Dermis blood vessel endothelial cell (primary cell): ENCODE measurements at regions not wholly inside any gene's neighbourhood (a gene's known extent, or its start where the extent isn't known, plus 50 kb on each side); places are given as distances from the start of the nearest gene placed in this dataset.
A peak's percentile ranks its signal among the peaks of the same experiment; 100 is the strongest.
"Not testable (repeated sequence)": the region's sequence is repeated elsewhere in the genome, so short reads cannot be mapped to it uniquely, and the experiment has no call there.

Experiments
- DNase-seq: peaks from one replicate; pipeline ENCODE4 v3.0.0; 2010

DNA sequence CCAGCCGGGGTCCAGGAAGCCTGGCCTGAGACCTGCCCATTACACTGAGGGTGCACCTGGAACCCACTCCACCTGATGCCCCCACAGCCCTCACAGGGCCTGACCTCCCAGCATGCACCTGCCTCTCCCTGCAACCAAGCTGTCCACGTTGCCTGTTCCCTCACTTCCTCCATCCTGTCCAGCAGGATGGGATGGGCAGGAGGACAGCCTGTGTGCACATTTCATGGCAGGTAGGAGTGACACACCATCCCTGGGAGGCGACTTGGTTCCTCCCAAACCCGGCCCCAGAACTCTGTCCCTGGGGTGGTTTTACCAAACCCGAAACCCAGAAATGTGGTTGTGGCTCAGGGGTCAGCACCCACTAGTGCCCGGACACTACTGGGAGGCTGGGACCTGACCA is 203.8 kb upstream of the ZNF519 start:
- DNase-seq, result not testable (repeated sequence)

DNA sequence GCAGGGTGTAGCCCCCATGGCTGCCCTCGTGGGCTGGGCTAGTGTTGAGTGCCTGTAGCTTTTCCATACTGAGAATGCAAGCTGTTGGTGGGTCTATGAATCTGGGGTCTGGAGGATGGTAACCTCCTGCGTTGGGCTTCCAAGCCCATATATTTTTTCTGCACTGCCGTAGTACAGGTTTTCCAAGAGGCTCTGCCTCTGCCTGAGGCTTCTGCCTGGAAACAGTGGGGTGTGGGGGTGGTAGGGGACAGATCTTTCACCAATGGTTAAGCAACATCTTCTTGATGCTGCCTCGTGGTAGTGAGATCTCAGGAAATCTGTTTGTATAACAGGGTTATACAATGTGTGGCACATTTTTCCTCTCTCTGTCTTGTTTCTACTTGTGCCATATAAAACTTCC is 189.0 kb upstream of the ZNF519 start:
- DNase-seq, result not testable (repeated sequence)

DNA sequence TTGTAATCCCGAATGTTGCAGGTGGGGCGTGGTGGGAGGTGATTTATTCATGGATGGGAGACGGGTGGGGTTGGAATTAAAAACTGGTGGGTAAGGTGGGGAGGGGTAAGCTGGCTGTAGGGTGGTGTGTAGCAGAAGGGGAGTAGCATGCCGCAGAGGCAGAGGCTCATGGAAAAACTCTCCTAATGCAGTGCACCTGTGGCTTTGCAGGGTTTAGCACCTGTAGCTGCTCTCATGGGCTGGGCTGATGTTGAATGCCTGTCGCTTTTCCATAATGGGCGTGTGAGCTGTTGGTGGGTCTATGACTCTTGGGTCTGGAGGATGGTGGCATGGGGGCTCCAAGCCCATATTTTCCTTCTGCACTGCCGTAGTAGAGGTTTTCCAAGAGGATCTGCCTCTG is 169.0 kb upstream of the ZNF519 start:
- not testable (repeated sequence) for DNase-seq

DNA sequence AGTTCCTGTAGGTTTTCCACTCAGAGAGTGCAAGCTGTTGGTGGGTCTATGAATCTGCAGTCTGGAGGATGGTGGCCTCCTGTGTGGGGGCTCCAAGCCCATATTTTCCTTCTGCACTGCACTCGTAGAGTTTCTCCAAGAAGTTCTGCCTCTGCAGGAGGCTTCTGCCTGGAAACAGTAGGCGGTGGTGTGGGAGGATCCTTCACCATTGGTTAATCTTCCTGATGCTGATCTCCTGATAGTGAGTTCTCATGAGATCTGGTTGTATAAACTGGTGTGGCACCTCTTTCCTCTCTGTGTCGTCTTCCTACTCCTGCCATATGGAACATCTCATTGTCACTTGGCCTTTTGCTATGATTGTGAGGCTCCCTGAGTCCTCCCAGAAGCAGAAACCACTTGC is 162.8 kb upstream of the ZNF519 start:
- DNase-seq, result not testable (repeated sequence)

DNA sequence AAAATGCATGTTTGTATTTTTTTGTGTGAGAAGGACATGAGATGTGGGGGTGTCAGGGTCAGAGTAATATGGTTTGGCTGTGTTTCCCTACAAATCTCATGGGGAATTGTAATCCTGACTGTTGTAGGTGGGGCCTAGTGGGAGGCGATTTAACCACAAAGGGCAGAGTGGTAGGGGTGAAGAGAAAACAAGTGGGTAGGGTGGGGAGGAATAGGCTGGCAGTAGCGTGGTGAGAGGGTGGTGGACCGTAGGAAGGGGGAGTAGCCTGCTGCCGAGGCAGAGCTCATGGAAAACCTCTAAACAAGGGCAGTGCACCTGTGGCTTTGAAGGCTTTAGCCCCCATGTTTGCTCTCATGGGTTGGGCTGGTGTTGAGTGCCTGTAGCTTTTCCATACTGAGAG is 152.8 kb upstream of the ZNF519 start:
- DNase-seq, result no peak

DNA sequence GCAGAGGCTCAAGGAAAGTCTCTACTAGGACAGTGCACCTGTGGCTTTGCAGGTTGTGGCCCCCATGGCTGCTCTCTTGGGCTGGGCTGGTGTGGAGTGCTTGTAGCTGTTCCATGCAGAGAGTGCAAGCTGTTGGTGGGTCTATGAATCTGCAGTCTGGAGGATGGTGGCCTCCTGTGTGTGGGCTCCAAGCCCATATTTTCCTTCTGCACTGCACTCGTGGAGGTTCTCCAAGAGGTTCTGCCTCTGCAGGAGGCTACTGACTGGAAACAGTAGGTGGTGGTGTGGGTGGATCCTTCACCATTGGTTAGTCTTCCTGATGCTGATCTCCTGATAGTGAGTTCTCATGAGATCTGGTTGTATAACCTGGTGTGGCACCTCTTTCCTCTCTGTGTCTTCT is 143.2 kb upstream of the ZNF519 start:
- not testable (repeated sequence) for DNase-seq

DNA sequence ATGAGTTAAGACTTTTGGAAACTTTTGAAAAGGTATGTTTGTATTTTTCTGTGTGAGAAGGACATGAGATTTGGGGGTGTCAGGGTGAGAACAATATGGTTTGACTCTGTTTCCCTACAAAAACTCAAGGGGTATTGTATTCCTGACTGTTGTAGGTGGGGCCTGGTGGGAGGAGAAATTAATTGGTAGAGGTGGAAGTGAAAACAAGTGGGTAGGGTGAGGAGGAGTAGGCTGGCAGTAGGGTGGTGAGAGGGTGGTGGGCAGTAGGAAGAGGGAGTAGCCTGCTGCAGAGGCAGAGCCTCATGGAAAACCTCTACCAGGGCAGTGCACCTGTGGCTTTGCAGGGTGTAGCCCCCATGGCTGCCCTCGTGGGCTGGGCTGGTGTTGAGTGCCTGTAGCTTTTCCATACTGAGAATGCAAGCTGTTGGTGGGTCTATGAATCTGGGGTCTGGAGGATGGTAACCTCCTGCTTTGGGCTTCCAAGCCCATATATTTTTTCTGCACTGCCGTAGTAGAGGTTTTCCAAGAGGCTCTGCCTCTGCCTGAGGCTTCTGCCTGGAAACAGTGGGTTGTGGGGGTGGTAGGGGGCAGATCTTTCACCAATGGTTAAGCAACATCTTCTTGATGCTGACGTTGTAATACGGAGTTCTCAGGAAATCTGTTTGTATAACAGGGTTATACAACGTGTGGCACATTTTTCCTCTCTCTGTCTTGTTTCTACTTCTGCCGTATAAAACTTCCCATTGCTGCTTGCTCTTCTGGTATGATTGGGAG is 133.6 kb upstream of the ZNF519 start:
- not testable (repeated sequence) for DNase-seq

DNA sequence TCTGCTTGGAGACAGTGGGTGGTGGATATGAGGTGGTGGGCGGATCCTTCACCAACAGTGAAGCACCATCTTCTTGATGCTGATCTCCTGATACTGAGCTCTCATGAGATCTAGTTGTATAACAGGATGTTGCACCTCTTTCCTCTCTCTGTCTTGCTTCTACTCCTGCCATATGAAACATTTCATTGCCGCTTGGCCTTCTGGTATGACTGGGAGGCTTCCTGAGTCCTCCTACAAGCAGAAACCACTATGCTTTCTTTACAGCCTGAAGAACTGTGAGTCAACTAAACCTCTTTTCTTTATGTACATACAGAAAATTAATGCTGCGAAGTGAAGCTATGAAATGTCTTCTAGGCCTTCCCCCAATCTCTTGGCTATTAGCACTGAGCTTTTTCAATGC is 130.6 kb upstream of the ZNF519 start:
- DNase-seq, result not testable (repeated sequence)

DNA sequence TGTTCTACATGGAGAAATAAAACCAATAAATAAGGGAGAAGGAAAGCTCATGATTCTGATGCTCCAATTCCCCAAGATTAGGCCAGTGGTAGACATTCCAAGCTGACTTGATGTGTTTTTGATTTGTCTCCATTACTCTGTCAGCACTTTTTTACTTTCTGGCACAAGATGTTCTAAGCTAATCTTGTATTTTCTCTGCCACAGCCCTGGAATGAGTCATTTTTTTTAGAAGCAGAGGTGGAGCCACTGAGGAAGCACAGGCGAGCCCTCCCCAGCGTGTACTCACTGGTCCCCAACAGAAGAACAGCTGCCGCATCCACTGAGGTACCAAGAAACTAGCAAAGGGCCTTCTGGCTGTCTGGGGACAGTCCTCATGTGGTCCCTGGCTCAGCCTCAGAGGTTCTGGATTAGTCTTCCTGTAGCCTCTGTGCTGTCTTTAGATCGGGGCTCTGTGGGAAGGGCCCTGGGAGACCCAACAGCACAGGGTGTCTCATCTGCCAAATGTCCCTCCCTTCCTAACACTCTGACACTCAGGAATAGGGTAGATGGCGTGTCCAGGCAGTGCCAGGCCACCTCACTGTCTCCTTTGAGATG is 117.9 kb upstream of the ZNF519 start:
- DNase-seq, result not testable (repeated sequence)

DNA sequence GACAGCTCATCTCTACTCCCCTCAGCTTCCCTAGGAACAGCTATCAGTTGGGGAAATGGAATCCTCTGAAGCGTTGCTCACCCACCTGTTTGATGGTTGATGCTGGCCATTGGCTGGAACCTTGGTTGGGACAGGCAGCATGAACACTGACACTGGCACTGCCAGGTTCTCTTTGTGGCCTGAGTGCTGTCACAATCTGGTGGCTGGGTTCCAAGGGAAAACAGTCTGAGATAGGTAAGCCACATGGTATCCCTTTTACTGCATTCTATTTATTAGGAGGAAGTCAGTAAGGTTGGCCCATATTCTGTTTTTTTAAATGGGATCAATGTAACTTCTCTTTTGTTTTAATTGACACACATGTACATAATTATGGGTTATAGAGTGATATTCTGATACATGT is 107.0 kb upstream of the ZNF519 start:
- not testable (repeated sequence) for DNase-seq

DNA sequence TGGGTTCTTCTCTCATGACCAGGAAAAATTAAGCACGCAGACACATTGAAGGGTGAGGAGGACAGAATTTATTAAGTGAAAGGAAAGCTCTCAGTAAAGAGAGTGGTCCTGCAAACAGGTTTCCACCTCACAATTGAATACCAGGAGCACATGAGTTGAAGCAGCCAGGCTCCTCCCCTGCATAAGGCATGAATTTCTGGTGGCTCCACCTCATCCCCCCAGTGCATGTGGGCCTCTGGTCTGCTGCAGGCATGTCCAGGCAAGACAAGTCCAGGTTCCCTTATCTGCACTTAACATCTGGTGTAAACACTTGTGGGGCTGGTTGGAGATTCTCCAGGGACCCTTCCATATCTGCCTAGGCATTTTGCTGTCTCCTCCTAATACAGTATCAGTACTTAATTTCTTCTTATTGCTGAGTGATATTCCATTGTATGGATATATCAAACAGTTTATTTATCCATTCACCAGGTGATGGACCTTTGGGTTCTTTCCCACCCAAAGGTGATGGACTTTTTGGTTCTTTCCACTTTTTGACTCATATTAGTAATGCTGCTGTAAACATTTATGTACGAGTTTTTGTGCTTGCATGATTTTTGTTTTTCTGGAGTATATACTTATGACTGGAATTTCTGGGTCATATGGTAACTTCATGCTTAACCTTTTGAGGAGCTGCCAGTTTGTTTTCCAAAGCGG is 104.3 kb upstream of the ZNF519 start:
- DNase-seq, result not testable (repeated sequence)

DNA sequence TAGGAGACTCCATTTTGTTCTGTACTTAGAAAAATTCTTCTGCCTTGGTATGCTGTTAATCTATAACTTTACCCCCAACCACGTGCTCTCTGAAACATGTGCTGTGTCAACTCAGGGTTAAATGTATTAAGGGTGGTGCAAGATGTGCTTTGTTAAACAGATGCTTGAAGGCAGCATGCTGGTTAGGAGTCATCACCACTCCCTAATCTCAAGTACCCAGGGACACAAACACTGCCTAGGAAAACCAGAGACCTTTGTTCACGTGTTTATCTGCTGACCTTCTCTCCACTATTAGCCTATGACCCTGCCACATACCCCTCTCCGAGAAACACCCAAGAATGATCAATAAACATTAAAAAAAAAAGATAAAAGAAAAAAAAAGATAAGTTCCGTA is 93.0 kb upstream of the ZNF519 start:
- not testable (repeated sequence) for DNase-seq

DNA sequence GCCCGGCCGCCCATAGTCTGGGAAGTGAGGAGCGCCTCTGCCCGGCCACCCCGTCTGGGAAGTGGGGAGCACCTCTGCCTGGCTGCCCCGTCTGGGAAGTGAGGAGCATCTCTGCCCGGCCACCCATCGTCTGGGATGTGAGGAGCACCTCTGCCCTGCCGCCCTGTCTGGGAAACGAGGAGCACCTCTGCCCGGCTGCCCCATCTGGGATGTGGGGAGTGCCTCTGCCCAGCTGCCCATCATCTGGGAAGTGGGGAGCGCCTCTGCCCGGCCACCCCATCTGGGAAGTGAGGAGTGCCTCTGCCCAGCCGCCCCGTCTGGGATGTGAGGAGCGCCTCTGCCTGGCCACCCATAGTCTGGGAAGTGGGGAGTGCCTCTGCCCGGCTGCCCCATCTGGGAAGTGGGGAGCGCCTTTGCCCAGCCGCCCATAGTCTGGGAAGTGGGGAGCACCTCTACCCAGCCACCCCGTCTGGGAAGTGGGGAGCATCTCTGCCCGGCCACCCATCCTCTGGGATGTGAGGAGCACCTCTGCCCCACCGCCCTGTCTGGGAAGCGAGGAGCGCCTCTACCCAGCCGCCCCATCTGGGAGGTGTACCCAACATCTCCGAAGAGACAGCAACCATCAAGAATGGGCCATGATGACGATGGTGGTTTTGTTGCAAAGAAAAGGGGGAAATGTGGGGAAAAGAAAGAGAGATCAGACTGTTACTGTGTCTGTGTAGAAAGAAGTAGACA is 92.5 kb upstream of the ZNF519 start:
- DNase-seq, result not testable (repeated sequence)

DNA sequence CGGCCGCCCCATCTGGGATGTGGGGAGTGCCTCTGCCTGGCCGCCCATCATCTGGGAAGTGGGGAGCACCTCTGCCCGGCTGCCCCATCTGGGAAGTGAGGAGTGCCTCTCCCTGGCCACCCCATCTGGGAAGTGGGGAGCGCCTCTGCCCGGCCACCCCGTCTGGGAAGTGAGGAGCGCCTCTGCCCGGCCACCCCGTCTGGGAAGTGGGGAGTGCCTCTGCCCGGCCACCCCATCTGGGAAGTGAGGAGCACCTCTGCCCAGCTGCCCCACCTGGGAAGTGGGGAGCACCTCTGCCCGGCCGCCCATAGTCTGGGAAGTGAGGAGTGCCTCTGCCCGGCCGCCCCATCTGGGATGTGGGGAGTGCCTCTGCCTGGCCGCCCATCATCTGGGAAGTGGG is 91.7 kb upstream of the ZNF519 start:
- DNase-seq, result not testable (repeated sequence)

DNA sequence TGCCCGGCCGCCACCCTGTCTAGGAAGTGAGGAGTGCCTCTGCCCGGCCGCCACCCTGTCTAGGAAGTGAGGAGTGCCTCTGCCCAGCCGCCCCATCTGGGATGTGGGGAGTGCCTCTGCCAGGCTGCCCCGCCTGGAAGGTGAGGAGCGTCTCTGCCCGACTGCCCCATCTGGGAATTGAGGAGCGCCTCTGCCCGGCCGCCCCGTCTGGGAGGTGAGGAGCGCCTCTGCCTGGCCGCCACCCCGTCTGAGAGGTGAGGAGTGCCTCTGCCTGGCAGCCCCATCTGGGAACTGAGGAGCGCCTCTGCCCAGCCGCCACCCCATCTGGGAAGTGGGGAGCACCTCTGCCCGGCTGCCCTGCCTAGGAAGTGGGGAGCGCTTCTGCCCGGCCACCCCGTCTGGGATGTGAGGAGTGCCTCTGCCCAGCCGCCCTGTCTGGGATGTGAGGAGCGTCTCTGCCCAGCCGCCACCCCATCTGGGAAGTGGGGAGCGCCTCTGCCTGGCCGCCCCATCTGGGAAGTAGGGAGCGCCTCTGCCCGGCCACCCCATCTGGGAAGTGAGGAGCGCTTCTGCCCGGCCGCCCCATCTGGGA is 91.1 kb upstream of the ZNF519 start:
- DNase-seq, result not testable (repeated sequence)

DNA sequence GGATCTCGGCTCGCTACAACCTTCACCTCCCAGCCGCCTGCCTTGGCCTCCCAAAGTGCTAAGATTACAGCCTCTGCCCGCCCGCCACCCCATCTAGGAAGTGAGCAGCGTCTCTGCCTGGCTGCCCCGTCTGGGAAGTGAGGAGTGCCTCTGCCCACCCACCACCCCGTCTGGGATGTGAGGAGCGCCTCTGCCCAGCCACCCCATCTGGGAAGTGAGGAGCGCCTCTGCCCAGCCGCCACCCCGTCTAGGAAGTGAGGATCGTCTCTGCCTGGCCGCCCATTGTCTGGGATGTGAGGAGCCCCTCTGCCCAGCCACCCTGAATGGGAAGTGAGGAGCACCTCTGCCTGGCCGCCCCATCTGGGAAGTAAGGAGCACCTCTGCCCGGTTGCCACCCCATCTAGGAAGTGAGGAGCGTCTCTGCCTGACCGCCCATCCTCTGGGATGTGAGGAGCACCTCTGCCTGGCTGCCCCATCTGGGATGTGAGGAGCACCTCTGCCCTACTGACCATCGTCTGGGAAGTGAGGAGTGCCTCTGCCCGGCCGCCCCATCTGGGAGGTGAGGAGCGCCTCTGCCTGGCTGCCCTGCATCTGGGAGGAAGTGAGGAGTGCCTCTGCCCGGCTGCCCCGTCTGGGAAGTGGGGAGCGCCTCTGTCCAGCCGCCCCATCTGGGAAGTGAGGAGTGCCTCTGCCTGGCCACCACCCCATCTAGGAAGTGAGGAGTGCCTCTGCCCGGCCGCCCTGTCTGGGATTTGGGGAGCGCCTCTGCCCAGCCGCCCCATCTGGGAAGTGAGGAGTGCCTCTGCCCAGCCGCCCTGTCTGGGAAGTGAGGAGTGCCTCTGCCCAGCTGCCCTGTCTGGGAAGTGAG is 90.4 kb upstream of the ZNF519 start:
- not testable (repeated sequence) for DNase-seq

DNA sequence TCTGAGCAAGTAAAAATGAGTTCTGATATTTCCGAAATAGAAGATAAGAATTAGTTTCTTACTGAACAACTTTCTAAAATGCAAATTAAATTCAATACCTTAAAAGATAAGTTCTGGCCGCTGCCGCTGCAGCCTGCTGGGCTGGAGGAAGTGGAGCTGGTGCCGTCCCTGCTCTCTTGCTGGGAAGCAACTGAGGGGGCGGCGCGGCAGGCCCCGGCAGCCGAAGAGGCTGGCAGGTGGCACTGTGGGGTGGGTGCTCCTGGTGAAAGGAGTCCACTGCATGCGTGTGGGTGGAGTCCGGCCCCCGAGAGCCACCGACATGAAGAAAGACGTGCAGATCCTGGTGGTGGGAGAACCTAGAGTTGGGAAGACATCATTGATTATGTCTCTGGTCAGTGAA is 89.5 kb upstream of the ZNF519 start:
- no peak for DNase-seq

DNA sequence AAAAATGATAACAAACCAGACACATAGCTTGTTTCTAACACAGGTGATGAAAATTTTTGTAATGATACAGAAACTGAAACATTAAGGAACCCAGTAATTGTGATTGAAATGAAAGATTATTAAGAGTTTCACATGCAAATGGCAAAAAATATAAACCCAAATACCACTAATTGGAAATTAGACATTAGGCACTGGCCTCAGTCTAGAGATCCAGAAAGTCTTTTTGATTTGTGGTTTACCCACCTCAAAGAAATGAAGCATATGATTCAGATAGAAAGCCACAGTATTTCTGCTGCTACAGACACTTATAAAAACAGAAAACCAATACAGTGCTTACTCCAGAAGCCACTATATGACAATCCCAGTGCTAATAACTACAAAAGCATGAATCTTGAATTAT is 83.7 kb upstream of the ZNF519 start:
- not testable (repeated sequence) for DNase-seq

DNA sequence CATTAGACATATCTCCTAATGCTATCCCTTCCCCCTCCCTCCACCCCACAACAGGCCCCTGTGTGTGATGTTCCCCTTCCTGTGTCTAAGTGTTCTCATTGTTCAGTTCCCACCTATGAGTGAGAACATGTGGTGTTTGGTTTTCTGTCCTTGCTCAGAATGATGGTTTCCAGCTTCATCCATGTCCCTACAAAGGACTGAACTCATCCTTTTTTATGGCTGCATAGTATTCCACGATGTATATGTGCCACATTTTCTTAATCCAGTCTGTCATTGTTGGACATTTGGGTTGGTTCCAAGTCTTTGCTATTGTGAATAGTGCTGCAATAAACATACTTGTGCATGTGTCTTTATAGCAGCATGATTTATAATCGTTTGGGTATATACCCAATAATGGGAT is 71.2 kb upstream of the ZNF519 start:
- not testable (repeated sequence) for DNase-seq

DNA sequence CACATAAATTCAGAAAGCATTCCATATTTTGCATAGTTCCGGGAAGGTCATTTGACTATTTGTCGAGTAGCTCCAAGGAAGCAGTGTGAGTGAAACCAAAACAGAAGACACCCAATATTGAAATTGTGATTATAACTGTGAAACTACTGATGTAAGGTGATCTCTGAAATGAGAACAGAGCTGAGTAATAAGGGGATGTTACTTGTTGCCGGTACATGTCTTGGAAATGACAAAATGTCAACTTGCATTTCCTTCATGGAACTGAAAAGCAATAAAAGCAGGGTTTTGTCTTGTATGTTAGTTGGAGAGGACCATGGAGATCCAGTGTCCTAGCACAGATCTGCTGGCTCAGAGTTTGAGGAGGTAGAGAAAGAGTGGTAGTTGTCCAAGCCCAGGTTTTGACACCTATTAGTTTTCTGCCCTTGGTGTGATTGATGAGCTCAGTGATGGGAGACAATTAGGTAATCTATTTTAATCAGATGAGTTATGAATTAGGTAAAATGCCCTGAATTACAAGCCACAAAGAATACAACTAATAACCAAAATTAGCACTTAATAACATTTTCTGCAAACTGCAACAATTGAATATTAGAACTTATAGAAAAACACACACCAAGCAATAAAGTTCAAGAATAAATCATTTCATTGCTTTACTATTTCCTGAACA is 58.7 kb upstream of the ZNF519 start:
- not testable (repeated sequence) for DNase-seq

DNA sequence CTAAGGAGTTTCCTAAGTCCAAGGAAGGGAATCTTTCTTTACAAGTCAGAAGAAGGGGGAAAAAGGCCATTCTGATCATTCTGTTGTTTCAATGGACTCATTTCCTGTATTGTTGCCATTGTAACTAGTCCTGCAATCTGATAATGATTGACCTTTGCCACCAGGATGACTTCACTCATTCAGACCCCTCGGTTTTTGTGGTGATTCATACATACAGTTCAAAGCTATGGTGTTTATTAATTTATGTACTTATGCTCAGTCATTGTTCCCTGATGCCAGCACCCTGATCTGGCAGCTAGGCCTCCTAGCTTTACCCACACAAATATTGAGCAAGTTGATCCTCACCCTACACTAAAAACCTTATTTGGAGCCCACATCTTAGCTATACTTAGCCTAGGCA is 57.6 kb upstream of the ZNF519 start:
- peak; percentile 77 for DNase-seq
